WERI-Rb-1 (cell line): ENCODE measurements at regions not wholly inside any gene's neighbourhood (a gene's known extent, or its start where the extent isn't known, plus 50 kb on each side); places are given as distances from the start of the nearest gene placed in this dataset.

Experiments used
- DNase-seq: peaks from one replicate; pipeline ENCODE4 v3.0.0-alpha.2; 2020
- H3K27ac ChIP-seq: fragments of 250-450 bp; sonication (Bioruptor Pico); 2 replicates; pipeline ENCODE4 v1.5.1; 2020; ENCODE audit warnings: mild to moderate bottlenecking, moderate library complexity
- H3K27me3 ChIP-seq: fragments of 250-450 bp; sonication (Bioruptor Pico); 2 replicates; pipeline ENCODE4 v1.5.1; 2021; ENCODE audit warnings: mild to moderate bottlenecking, low read depth, moderate library complexity; ENCODE audit not compliant: insufficient read depth, severe bottlenecking
- H3K36me3 ChIP-seq: fragments of 250-450 bp; sonication (Bioruptor Pico); 2 replicates; pipeline ENCODE4 v1.5.1; 2020; ENCODE audit warnings: mild to moderate bottlenecking, moderate library complexity
- H3K4me3 ChIP-seq: 2 replicates; pipeline ENCODE4 v1.5.1; 2011; ENCODE audit warnings: low read depth, mild to moderate bottlenecking, control low read depth, low read length
- H3K9me3 ChIP-seq: fragments of 250-450 bp; sonication (Bioruptor Pico); 2 replicates; pipeline ENCODE4 v1.5.1; 2021; ENCODE audit warnings: mild to moderate bottlenecking, moderate library complexity; ENCODE audit not compliant: severe bottlenecking
- TF ChIP-seq, protein P1 (sequence below): IDR thresholded peaks from 2 replicates; pipeline ENCODE4 v1.5.1; 2011; ENCODE audit warnings: low read depth, mild to moderate bottlenecking, control low read depth, inconsistent platforms, low read length

DNA sequence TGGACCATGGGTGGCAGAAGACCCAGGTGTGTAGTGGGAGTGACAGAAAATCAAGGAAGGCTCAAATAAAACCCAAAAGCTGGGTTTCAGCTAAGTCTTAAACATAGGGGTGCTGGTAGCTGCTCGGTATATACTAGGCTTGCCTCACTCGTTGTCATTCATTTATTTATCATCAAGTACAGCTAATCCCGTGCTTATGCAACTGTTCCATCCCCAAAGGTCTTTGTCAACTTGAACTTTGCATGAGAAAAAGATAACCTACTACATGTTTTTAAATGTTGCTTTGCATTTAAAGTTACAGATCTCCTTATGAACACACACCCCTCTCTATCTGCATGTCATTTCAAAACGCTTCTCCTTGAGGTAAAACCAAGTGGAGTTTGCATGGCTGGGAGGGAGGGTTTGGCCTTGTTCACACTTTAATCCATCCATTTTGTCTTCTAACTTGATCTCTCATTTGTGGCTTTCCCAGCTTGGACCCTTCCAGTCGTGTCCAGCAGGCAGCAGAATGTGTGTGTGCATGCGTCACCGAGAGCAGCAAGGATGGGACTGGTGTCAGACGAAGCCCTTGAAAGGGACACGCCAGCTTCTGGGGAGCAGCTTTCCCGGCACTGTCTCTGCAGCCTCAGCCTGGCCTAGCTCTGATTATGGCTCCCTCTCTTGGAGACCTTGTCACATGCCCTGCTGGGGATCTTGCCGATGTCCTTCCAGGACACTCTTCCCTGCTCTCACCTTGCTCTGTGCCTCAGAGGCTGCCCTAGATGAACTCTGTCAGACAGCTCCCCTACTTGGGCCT is 133.5 kb downstream of the GADD45G start:
- Histone ChIP-seq H3K4me3 (no peak overlapping the region), H3K27me3 (no peaks in the 10 kb centered on the region), H3K36me3 (no peaks in the 10 kb centered on the region), H3K9me3 (no peaks in the 10 kb centered on the region), H3K27ac (no peak overlapping the region)
- DNase-seq: peak; percentile 40
- TF ChIP-seq, protein P1, sequence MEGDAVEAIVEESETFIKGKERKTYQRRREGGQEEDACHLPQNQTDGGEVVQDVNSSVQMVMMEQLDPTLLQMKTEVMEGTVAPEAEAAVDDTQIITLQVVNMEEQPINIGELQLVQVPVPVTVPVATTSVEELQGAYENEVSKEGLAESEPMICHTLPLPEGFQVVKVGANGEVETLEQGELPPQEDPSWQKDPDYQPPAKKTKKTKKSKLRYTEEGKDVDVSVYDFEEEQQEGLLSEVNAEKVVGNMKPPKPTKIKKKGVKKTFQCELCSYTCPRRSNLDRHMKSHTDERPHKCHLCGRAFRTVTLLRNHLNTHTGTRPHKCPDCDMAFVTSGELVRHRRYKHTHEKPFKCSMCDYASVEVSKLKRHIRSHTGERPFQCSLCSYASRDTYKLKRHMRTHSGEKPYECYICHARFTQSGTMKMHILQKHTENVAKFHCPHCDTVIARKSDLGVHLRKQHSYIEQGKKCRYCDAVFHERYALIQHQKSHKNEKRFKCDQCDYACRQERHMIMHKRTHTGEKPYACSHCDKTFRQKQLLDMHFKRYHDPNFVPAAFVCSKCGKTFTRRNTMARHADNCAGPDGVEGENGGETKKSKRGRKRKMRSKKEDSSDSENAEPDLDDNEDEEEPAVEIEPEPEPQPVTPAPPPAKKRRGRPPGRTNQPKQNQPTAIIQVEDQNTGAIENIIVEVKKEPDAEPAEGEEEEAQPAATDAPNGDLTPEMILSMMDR: peak; percentile 59

- TF ChIP-seq, protein P1: no peak
- Histone ChIP-seq H3K9me3 (no peaks in the 10 kb centered on the region), H3K27ac (no peak overlapping the region), H3K27me3 (no peaks in the 10 kb centered on the region), H3K36me3 (no peaks in the 10 kb centered on the region), H3K4me3 (no peak overlapping the region)
- DNase-seq: no peak
Measured at GRCh38 chr9:89739511-89739910, 134.7 kb downstream of the GADD45G start.

GRCh38 chr9:89739916-89740315 is 135.1 kb downstream of the GADD45G start:
- Histone ChIP-seq H3K36me3 (no peaks in the 10 kb centered on the region), H3K4me3 (no peak overlapping the region), H3K27ac (no peak overlapping the region), H3K27me3 (no peaks in the 10 kb centered on the region), H3K9me3 (no peaks in the 10 kb centered on the region)
- DNase-seq: no peak
- TF ChIP-seq, protein P1: no peak

DNA sequence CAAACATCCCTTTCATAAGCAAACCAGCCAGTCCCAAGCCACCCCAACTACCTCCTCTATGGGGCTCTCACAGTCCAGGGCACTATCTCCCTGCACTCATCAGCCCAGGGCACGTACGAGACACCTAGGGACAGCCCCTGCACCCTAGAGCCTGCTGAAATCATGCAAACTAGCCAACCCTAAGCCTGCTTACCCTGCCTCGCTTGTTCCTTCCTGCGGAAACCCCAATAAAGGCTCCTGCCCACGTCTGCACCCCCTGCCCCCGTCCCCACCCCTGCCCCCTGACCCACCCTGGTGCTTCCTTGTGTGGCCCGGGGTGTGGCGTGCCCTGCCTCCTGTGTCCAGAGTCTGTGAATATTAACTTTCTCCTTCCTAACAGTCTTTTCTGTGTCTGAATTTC is 135.9 kb downstream of the GADD45G start:
- no peak for DNase-seq
- TF ChIP-seq, protein P1: no peak
- no peaks in the 10 kb centered on the region for H3K27me3 ChIP-seq
- no peaks in the 10 kb centered on the region for H3K9me3 ChIP-seq
- no peaks in the 10 kb centered on the region for H3K36me3 ChIP-seq
- H3K4me3 ChIP-seq: no peak overlapping the region
- no peak overlapping the region for H3K27ac ChIP-seq

DNA sequence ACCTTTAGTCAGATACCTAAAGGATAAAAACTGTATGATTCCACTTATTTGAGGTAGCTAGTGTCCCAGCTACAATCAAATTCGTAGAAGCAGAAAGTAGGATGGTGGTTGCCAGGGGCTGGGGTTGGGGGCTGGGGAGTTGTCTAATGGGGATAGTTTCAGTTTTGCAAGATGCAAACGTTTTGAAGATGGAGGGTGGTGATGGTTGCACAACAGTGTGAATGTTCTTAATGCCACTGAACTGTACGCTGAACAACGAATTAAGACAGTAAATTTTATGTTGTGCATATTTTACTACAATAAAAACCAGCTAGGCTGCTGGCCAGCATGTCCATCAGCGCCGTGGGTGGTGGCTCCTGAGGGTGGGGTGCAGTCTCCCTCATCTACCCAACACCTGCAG is 137.8 kb downstream of the GADD45G start:
- H3K36me3 ChIP-seq: no peaks in the 10 kb centered on the region
- H3K27ac ChIP-seq: no peak overlapping the region
- TF ChIP-seq, protein P1: no peak
- no peak overlapping the region for H3K4me3 ChIP-seq
- DNase-seq: no peak
- no peaks in the 10 kb centered on the region for H3K27me3 ChIP-seq
- H3K9me3 ChIP-seq: peaks cover 2% of the 10 kb centered on the region

- no peaks in the 10 kb centered on the region for H3K36me3 ChIP-seq
- no peak overlapping the region for H3K27ac ChIP-seq
- no peak for DNase-seq
- peaks cover 2% of the 10 kb centered on the region for H3K9me3 ChIP-seq
- no peaks in the 10 kb centered on the region for H3K27me3 ChIP-seq
- no peak overlapping the region for H3K4me3 ChIP-seq
- TF ChIP-seq, protein P1: no peak
Measured at GRCh38 chr9:89743216-89743572, 138.4 kb downstream of the GADD45G start.
